ENCODE measurements at regions not wholly inside any gene's neighbourhood (a gene's known extent, or its start where the extent isn't known, plus 50 kb on each side); places are given as distances from the start of the nearest gene placed in this dataset.

- no peaks in the 10 kb centered on the region for H3K79me2 ChIP-seq (ENCODE audit: insufficient read depth, low read depth, low read length)
- H3K27ac ChIP-seq (ENCODE audit: low read depth, low read length, poor library complexity, severe bottlenecking) = no peak overlapping the region
- H2AFZ ChIP-seq (ENCODE audit: low read length) = no peak overlapping the region
- CTCF ChIA-PET (ENCODE audit: unreplicated experiment) = no interaction called here
- DNase-seq (ENCODE audit: low spot score) = no peak
- no peak overlapping the region for H3K4me3 ChIP-seq (ENCODE audit: low read depth, low read length, poor library complexity, severe bottlenecking)
- intact Hi-C loops (cut with micrococcal nuclease; ENCODE audit: unreplicated experiment) = no loop called here
- POLR2A ChIA-PET = no interaction called here
- no peaks in the 10 kb centered on the region for H3K4me1 ChIP-seq (ENCODE audit: insufficient read depth, low read length, poor library complexity, severe bottlenecking)
- H3K4me2 ChIP-seq (ENCODE audit: low read length) = no peak overlapping the region
- TF ChIP-seq, protein P1, sequence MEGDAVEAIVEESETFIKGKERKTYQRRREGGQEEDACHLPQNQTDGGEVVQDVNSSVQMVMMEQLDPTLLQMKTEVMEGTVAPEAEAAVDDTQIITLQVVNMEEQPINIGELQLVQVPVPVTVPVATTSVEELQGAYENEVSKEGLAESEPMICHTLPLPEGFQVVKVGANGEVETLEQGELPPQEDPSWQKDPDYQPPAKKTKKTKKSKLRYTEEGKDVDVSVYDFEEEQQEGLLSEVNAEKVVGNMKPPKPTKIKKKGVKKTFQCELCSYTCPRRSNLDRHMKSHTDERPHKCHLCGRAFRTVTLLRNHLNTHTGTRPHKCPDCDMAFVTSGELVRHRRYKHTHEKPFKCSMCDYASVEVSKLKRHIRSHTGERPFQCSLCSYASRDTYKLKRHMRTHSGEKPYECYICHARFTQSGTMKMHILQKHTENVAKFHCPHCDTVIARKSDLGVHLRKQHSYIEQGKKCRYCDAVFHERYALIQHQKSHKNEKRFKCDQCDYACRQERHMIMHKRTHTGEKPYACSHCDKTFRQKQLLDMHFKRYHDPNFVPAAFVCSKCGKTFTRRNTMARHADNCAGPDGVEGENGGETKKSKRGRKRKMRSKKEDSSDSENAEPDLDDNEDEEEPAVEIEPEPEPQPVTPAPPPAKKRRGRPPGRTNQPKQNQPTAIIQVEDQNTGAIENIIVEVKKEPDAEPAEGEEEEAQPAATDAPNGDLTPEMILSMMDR (conservative IDR thresholded peaks at IDR 0.05; ENCODE audit: low read length) = no peak
- no peak for TF ChIP-seq EZH2phosphoT487 (IDR thresholded peaks at IDR 0.05; ENCODE audit: borderline replicate concordance, low read depth, low read length)
- no peaks in the 10 kb centered on the region for H3K9me2 ChIP-seq (ENCODE audit: insufficient read depth, low read length)
- H4K20me1 ChIP-seq (ENCODE audit: insufficient read depth, low read length) = no peaks in the 10 kb centered on the region
- H3K36me3 ChIP-seq (ENCODE audit: insufficient read depth, low read length) = no peaks in the 10 kb centered on the region
- H3K9me3 ChIP-seq (ENCODE audit: low read length) = no peaks in the 10 kb centered on the region
- BruUV-seq (replicated peaks) = no TSS peak
These were observed 749.9 kb upstream of the NUDT12 start for GRCh38 chr5:104312481-104312880.

GRCh38 chr5:104305602-104306001 is 743.0 kb upstream of the NUDT12 start:
- TF ChIP-seq EZH2phosphoT487 (IDR thresholded peaks at IDR 0.05; ENCODE audit: borderline replicate concordance, low read depth, low read length) = no peak
- TF ChIP-seq, protein P1 (conservative IDR thresholded peaks at IDR 0.05; ENCODE audit: low read length) = no peak
- no peaks in the 10 kb centered on the region for H3K9me3 ChIP-seq (ENCODE audit: low read length)
- no peak overlapping the region for H3K4me2 ChIP-seq (ENCODE audit: low read length)
- ChIA-PET CTCF (ENCODE audit: unreplicated experiment) (no interaction called here), POLR2A (no interaction called here)
- intact Hi-C loops (cut with micrococcal nuclease; ENCODE audit: unreplicated experiment) = no loop called here
- no peak for DNase-seq (ENCODE audit: low spot score)
- H2AFZ ChIP-seq (ENCODE audit: low read length) = no peak overlapping the region
- H3K36me3 ChIP-seq (ENCODE audit: insufficient read depth, low read length) = no peaks in the 10 kb centered on the region
- H3K79me2 ChIP-seq (ENCODE audit: insufficient read depth, low read depth, low read length) = no peaks in the 10 kb centered on the region
- no peak overlapping the region for H3K27ac ChIP-seq (ENCODE audit: low read depth, low read length, poor library complexity, severe bottlenecking)
- no peaks in the 10 kb centered on the region for H4K20me1 ChIP-seq (ENCODE audit: insufficient read depth, low read length)
- no peak overlapping the region for H3K4me3 ChIP-seq (ENCODE audit: low read depth, low read length, poor library complexity, severe bottlenecking)
- no peaks in the 10 kb centered on the region for H3K4me1 ChIP-seq (ENCODE audit: insufficient read depth, low read length, poor library complexity, severe bottlenecking)
- BruUV-seq (replicated peaks) = no TSS peak
- H3K9me2 ChIP-seq (ENCODE audit: insufficient read depth, low read length) = no peaks in the 10 kb centered on the region

GRCh38 chr5:104299998-104300706 is 737.6 kb upstream of the NUDT12 start:
- Histone ChIP-seq H3K4me3 (ENCODE audit: low read depth, low read length, poor library complexity, severe bottlenecking) (no peak overlapping the region), H2AFZ (ENCODE audit: low read length) (no peak overlapping the region), H3K9me3 (ENCODE audit: low read length) (no peaks in the 10 kb centered on the region), H4K20me1 (ENCODE audit: insufficient read depth, low read length) (no peaks in the 10 kb centered on the region), H3K27ac (ENCODE audit: low read depth, low read length, poor library complexity, severe bottlenecking) (no peak overlapping the region), H3K36me3 (ENCODE audit: insufficient read depth, low read length) (no peaks in the 10 kb centered on the region), H3K4me1 (ENCODE audit: insufficient read depth, low read length, poor library complexity, severe bottlenecking) (no peaks in the 10 kb centered on the region), H3K9me2 (ENCODE audit: insufficient read depth, low read length) (no peaks in the 10 kb centered on the region), H3K79me2 (ENCODE audit: insufficient read depth, low read depth, low read length) (no peaks in the 10 kb centered on the region), H3K4me2 (ENCODE audit: low read length) (no peak overlapping the region)
- BruUV-seq (replicated peaks) = no TSS peak
- ChIA-PET POLR2A (interaction anchor here (0.6 kb wide), 1 partner anchor 30 kb away, joined by 3 read pairs; no protein-coding TSS in a partner anchor), CTCF (ENCODE audit: unreplicated experiment) (no interaction called here)
- no peak for DNase-seq (ENCODE audit: low spot score)
- intact Hi-C loops (cut with micrococcal nuclease; ENCODE audit: unreplicated experiment) = no loop called here
- TF ChIP-seq, protein P1 (conservative IDR thresholded peaks at IDR 0.05; ENCODE audit: low read length) = no peak
- no peak for TF ChIP-seq EZH2phosphoT487 (IDR thresholded peaks at IDR 0.05; ENCODE audit: borderline replicate concordance, low read depth, low read length)
